SK-N-MC (cell line): ENCODE measurements at regions not wholly inside any gene's neighbourhood (a gene's known extent, or its start where the extent isn't known, plus 50 kb on each side); places are given as distances from the start of the nearest gene placed in this dataset.

Experiments
- EZH2 ChIP-seq: fragments of 200-600 bp; sonication (generic); IDR thresholded peaks from one replicate; pipeline ENCODE4 v1.6.1; 2017; ENCODE audit warnings: antibody characterized with exemption
- FOXP2 ChIP-seq: optimal IDR thresholded peaks from 2 replicates; pipeline ENCODE3; 2011; ENCODE audit warnings: mild to moderate bottlenecking, moderate library complexity; ENCODE audit not compliant: insufficient read depth; ENCODE audit errors: extremely low read length, control extremely low read depth
- POLR2AphosphoS5 ChIP-seq: IDR thresholded peaks from 2 replicates; pipeline ENCODE4 v1.6.1; 2012; ENCODE audit warnings: mild to moderate bottlenecking, low read depth, low read length, borderline replicate concordance

DNA sequence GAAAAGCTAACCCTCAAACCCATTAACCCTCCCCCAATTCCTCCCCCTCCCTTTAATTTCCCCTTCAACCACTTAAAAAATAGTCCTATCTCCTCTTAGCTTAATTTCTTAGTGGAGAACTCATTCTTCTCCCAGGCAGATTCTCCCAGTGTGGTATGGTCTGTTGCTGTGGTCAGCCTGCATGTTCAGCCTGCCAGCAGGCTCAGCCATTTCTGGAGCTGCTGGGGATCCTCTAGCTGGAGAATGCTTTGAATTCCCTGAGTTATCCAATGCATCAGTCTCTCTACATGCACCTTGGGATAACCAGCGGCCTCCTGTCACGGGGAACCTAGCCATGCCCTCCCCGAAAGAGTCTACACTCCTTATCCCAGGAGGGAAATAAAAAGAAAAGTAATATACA, 375.4 kb upstream of the RSPO3 start:
- no peak for TF ChIP-seq EZH2
- no peak for TF ChIP-seq POLR2AphosphoS5
- TF ChIP-seq FOXP2 = no peak
